Hepatocyte (in vitro differentiated cells): ENCODE measurements at regions not wholly inside any gene's neighbourhood (a gene's known extent, or its start where the extent isn't known, plus 50 kb on each side); places are given as distances from the start of the nearest gene placed in this dataset.

Experiments
- DNase-seq: peaks from one replicate; pipeline ENCODE4 v3.0.0-alpha.2; 2016; ENCODE audit warnings: low spot score
- H2AFZ ChIP-seq: fragments of 200-600 bp; sonication (generic); 2 replicates; pipeline ENCODE4 v1.6.0; 2016; ENCODE audit warnings: antibody characterized with exemption, mild to moderate bottlenecking
- H3K27ac ChIP-seq: fragments of 200-600 bp; sonication (generic); 2 replicates; pipeline ENCODE4 v1.5.1; 2016; ENCODE audit warnings: mild to moderate bottlenecking
- H3K27me3 ChIP-seq: fragments of 200-600 bp; sonication (generic); 2 replicates; pipeline ENCODE4 v1.6.1; 2016
- H3K36me3 ChIP-seq: fragments of 200-600 bp; sonication (generic); replicated peaks from 2 replicates; pipeline ENCODE4 v1.5.1; 2016; ENCODE audit warnings: low read depth; ENCODE audit not compliant: insufficient read depth
- H3K4me1 ChIP-seq: fragments of 200-600 bp; sonication (generic); 2 replicates; pipeline ENCODE4 v1.5.1; 2016; ENCODE audit warnings: mild to moderate bottlenecking, moderate library complexity; ENCODE audit not compliant: insufficient read depth
- H3K4me2 ChIP-seq: fragments of 200-600 bp; sonication (generic); 2 replicates; pipeline ENCODE4 v1.6.0; 2016
- H3K4me3 ChIP-seq: fragments of 200-600 bp; sonication (generic); 2 replicates; pipeline ENCODE4 v1.5.1; 2016; ENCODE audit warnings: mild to moderate bottlenecking
- H3K79me2 ChIP-seq: fragments of 200-600 bp; sonication (generic); 2 replicates; pipeline ENCODE4 v1.6.0; 2017; ENCODE audit warnings: mild to moderate bottlenecking
- H3K9me2 ChIP-seq: fragments of 200-600 bp; sonication (generic); replicated peaks from 2 replicates; pipeline ENCODE4 v1.6.0; 2017; ENCODE audit warnings: mild to moderate bottlenecking; ENCODE audit not compliant: insufficient read depth
- H3K9me3 ChIP-seq: fragments of 200-600 bp; sonication (generic); 2 replicates; pipeline ENCODE4 v1.5.1; 2016; ENCODE audit warnings: low read depth, mild to moderate bottlenecking
- H4K20me1 ChIP-seq: fragments of 200-600 bp; sonication (generic); 2 replicates; pipeline ENCODE4 v1.6.0; 2016; ENCODE audit warnings: mild to moderate bottlenecking; ENCODE audit not compliant: insufficient read depth, poor library complexity, severe bottlenecking
- EZH2 ChIP-seq: fragments of 200-600 bp; sonication (generic); IDR thresholded peaks from 2 replicates; pipeline ENCODE4 v1.6.1; 2016; ENCODE audit warnings: antibody characterized with exemption, mild to moderate bottlenecking, borderline replicate concordance
- EZH2phosphoT487 ChIP-seq: fragments of 200-600 bp; sonication (generic); IDR thresholded peaks from one replicate; pipeline ENCODE4 v1.6.1; 2018; ENCODE audit warnings: antibody characterized with exemption, mild to moderate bottlenecking, low read depth, moderate library complexity; ENCODE audit not compliant: unreplicated experiment, severe bottlenecking
- WGBS: methylation state at CpG from one replicate; pipeline ENCODE4 v1.1.6; 2016; ENCODE audit warnings: low lambda C conversion rate; ENCODE audit errors: missing lambda C conversion rate; 5-methylcytosine and 5-hydroxymethylcytosine counted together
- TF ChIP-seq, protein P1 (sequence below): fragments of 200-600 bp; sonication (generic); IDR thresholded peaks from 2 replicates; pipeline ENCODE4 v1.5.1; 2016; ENCODE audit warnings: antibody characterized with exemption, mild to moderate bottlenecking; ENCODE audit not compliant: poor library complexity

- Histone ChIP-seq H3K4me3 (no peak overlapping the region), H3K4me2 (no peak overlapping the region), H3K27ac (no peak overlapping the region), H3K36me3 (no peaks in the 10 kb centered on the region), H2AFZ (no peak overlapping the region), H3K27me3 (no peaks in the 10 kb centered on the region), H3K79me2 (no peaks in the 10 kb centered on the region), H4K20me1 (no peaks in the 10 kb centered on the region), H3K4me1 (no peaks in the 10 kb centered on the region), H3K9me2 (no peaks in the 10 kb centered on the region), H3K9me3 (no peaks in the 10 kb centered on the region)
- DNase-seq = no peak
- WGBS = 85% methylated on average over 3 of the region's 3 CpGs
- TF ChIP-seq EZH2phosphoT487 (no peak), EZH2 (no peak)
- TF ChIP-seq, protein P1, sequence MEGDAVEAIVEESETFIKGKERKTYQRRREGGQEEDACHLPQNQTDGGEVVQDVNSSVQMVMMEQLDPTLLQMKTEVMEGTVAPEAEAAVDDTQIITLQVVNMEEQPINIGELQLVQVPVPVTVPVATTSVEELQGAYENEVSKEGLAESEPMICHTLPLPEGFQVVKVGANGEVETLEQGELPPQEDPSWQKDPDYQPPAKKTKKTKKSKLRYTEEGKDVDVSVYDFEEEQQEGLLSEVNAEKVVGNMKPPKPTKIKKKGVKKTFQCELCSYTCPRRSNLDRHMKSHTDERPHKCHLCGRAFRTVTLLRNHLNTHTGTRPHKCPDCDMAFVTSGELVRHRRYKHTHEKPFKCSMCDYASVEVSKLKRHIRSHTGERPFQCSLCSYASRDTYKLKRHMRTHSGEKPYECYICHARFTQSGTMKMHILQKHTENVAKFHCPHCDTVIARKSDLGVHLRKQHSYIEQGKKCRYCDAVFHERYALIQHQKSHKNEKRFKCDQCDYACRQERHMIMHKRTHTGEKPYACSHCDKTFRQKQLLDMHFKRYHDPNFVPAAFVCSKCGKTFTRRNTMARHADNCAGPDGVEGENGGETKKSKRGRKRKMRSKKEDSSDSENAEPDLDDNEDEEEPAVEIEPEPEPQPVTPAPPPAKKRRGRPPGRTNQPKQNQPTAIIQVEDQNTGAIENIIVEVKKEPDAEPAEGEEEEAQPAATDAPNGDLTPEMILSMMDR = no peak
Measured at GRCh38 chr9:7946458-7946857, 146.9 kb upstream of the DMAC1 start.

GRCh38 chr9:7944572-7944971 lies 145.0 kb upstream of the DMAC1 start:
- WGBS = 62% methylated on average over 2 of the region's 2 CpGs
- Histone ChIP-seq H4K20me1 (no peaks in the 10 kb centered on the region), H3K36me3 (no peaks in the 10 kb centered on the region), H3K9me2 (no peaks in the 10 kb centered on the region), H3K4me1 (no peaks in the 10 kb centered on the region), H3K4me3 (no peak overlapping the region), H3K27ac (no peak overlapping the region), H2AFZ (no peak overlapping the region), H3K79me2 (no peaks in the 10 kb centered on the region), H3K27me3 (no peaks in the 10 kb centered on the region), H3K4me2 (no peak overlapping the region), H3K9me3 (no peaks in the 10 kb centered on the region)
- TF ChIP-seq EZH2 (no peak), EZH2phosphoT487 (no peak)
- TF ChIP-seq, protein P1 = no peak
- DNase-seq = no peak

DNA sequence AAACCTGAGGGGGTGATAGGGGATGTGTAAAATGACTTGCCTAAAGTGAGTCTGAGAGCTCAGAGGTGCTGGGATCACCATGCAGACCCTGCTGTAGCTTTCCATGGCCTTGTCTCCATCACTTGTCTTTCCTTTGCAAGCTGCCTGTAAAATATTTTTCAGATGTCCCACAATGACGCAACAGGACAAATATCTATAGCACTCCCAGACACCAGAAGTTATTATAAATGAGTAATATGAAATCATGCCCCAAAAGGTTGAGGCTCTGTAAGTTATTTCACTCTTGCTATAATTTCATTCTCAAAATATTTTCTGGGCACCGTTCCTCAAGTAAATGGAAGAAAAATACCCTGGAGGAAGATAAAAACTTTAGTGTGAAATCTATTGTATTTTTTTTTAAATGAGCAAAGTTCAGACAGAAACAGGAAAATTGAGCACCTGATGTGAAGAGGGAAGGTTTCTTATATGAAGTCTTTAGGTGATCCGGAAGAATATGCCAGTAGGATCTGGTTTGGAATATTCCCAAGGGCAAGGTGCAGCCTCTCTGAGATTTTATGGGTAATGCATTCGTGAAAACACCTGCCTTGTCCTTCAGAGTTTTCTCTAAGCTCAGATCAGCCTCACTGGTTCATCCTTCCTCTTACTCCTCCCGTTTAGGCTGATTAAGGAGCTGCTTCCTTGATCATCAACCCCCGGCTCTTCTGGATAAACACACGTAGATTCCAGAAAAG lies 138.3 kb upstream of the DMAC1 start:
- no peak for TF ChIP-seq EZH2
- no peak for DNase-seq
- Histone ChIP-seq H3K27ac (no peak overlapping the region), H3K9me3 (no peaks in the 10 kb centered on the region), H4K20me1 (no peaks in the 10 kb centered on the region), H3K27me3 (no peaks in the 10 kb centered on the region), H3K79me2 (no peaks in the 10 kb centered on the region), H3K4me2 (no peak overlapping the region), H3K4me1 (no peaks in the 10 kb centered on the region), H3K4me3 (no peak overlapping the region), H2AFZ (no peak overlapping the region), H3K36me3 (no peaks in the 10 kb centered on the region), H3K9me2 (no peaks in the 10 kb centered on the region)
- 88% methylated on average over 7 of the region's 7 CpGs for WGBS

- 100% methylated on average over 1 of the region's 1 CpG for WGBS
- Histone ChIP-seq H3K36me3 (no peaks in the 10 kb centered on the region), H3K79me2 (no peaks in the 10 kb centered on the region), H3K9me2 (no peaks in the 10 kb centered on the region), H3K9me3 (no peaks in the 10 kb centered on the region), H4K20me1 (no peaks in the 10 kb centered on the region), H3K27ac (no peak overlapping the region), H3K4me3 (no peak overlapping the region), H3K4me2 (no peak overlapping the region), H3K27me3 (no peaks in the 10 kb centered on the region), H2AFZ (no peak overlapping the region), H3K4me1 (no peaks in the 10 kb centered on the region)
- no peak for DNase-seq
- TF ChIP-seq, protein P1 = no peak
- TF ChIP-seq EZH2 (no peak), EZH2phosphoT487 (no peak)
Measured at GRCh38 chr9:7936996-7937395, 137.4 kb upstream of the DMAC1 start.
